T-helper 2 cell treated with Interferon-gamma antibody and Interleukin-4, amounts not matched to agents 100 ng/mL and 5 ng/mL, for 36 hours (primary cell): ENCODE measurements at regions not wholly inside any gene's neighbourhood (a gene's known extent, or its start where the extent isn't known, plus 50 kb on each side); places are given as distances from the start of the nearest gene placed in this dataset.
"Not testable (repeated sequence)": the region's sequence is repeated elsewhere in the genome, so short reads cannot be mapped to it uniquely, and the experiment has no call there.

Experiments used
- intact Hi-C: fragments of 100-400 bp; cut with micrococcal nuclease; formaldehyde crosslinking; loops from one replicate; pipeline ENCODE4 v1.15.1; 2023

- intact Hi-C loops = no loop called here
Observed at GRCh38 chr18:70411307-70411706, 122.5 kb downstream of the SOCS6 start.

GRCh38 chr18:70405052-70405451, 116.2 kb downstream of the SOCS6 start:
- intact Hi-C loops = no loop called here

- intact Hi-C loops = no loop called here
Observed at GRCh38 chr18:70400476-70400875, 111.6 kb downstream of the SOCS6 start.

GRCh38 chr18:70398076-70398475, 109.2 kb downstream of the SOCS6 start:
- intact Hi-C loops = no loop called here

- intact Hi-C loops = no loop called here
Observed at GRCh38 chr18:70397259-70397925, 108.5 kb downstream of the SOCS6 start.

GRCh38 chr18:70395771-70396170, 106.9 kb downstream of the SOCS6 start:
- intact Hi-C loops = not testable (repeated sequence)

- intact Hi-C loops = no loop called here
Observed at GRCh38 chr18:70394672-70395071, 105.8 kb downstream of the SOCS6 start.

- intact Hi-C loops = no loop called here
Observed at GRCh38 chr18:70390371-70391090, 101.7 kb downstream of the SOCS6 start.

GRCh38 chr18:70389036-70389435, 100.2 kb downstream of the SOCS6 start:
- intact Hi-C loops = not testable (repeated sequence)

GRCh38 chr18:70387027-70387426, 98.2 kb downstream of the SOCS6 start:
- intact Hi-C loops = no loop called here

- intact Hi-C loops = no loop called here
Observed at GRCh38 chr18:70386582-70386981, 97.7 kb downstream of the SOCS6 start.

- intact Hi-C loops = no loop called here
Observed at GRCh38 chr18:70385474-70385873, 96.6 kb downstream of the SOCS6 start.

- intact Hi-C loops = no loop called here
Observed at GRCh38 chr18:70384181-70384790, 95.4 kb downstream of the SOCS6 start.

GRCh38 chr18:70382992-70383717, 94.3 kb downstream of the SOCS6 start:
- intact Hi-C loops = no loop called here

GRCh38 chr18:70382017-70382416, 93.2 kb downstream of the SOCS6 start:
- intact Hi-C loops = no loop called here

GRCh38 chr18:70380915-70381896, 92.4 kb downstream of the SOCS6 start:
- intact Hi-C loops = no loop called here
